HG03571 (cell line): ENCODE measurements at regions not wholly inside any gene's neighbourhood (a gene's known extent, or its start where the extent isn't known, plus 50 kb on each side); places are given as distances from the start of the nearest gene placed in this dataset.
"Not testable (repeated sequence)": the region's sequence is repeated elsewhere in the genome, so short reads cannot be mapped to it uniquely, and the experiment has no call there.

Source experiments
- ATAC-seq: cut with Tn5 transposase; IDR thresholded peaks from one replicate; pipeline ENCODE4 v1.9.1; 2021; ENCODE audit not compliant: unreplicated experiment

DNA sequence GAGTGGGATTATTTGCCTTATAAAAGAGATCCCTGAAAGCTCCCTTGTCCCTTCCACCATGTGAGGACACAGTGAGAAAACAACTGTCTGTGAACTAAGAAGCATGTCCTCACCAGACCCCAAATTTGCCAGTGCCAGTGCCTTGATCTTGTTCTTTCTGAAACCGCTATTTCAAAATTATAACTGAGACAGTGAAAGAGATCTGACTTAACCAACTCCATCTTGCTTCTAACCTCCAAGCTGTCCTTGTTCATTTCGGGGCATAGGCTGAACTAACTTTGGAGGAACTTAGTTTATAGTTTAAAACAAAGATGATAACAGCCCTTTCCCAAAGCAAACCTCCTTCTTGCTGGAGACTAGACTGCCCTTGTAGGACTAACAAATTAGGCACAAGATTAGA lies 563.9 kb downstream of the ADCYAP1 start:
- no peak for ATAC-seq

DNA sequence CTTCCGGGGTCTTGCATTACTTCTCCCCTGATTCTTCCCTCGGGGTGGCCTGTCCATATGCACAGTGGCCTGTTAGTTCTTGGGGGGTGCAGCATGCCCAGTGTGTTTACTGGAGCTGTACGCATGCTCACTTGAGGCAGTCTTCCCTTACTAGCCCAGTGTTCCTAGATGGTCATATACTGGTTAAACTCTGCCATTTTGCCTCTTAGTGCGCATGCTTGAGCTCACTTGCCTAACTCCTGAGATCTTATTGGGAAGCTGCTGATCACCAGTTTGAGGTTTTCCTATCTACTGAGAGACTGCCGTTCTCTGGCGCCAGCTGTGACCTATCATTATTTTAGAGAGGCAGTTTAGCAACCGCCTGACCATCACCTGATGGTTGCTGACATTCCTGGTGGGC lies 571.2 kb downstream of the ADCYAP1 start:
- ATAC-seq = no peak

DNA sequence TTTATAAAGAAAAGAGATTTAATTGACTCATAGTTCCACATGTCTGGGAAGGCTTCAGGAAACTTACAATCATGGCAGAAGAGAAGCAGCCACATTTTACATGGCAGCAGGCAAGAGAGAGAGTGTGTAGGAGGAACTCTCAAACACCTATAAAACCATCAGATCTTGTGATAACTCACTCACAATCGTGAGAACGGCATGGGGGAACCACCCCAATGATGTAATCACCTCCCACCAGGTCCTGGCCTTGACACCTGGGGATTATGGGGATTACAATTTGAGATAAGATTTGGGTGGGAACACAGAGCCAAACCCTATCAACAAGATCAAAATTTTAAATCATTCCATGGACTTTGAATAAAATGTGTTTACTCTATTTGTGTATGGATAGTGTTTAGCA lies 575.6 kb downstream of the ADCYAP1 start:
- no peak for ATAC-seq

DNA sequence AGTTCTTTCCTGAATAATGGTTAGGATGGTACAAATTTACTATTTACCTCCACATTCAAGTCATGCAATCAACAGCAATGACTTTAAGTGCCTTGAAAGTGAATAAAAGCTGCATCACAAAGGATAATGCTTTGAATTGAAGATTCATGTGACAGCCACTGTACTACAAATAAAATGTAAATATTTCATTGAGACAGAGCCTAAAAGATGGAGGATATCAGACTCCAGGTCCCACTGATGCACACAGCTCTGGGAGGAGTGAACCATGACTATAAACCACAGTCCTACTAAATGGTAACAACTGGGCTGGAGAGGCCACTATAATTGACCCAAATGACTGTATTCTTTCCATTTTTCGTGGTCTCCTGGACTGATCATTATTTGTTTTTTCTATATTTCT lies 576.9 kb downstream of the ADCYAP1 start:
- ATAC-seq = no peak

DNA sequence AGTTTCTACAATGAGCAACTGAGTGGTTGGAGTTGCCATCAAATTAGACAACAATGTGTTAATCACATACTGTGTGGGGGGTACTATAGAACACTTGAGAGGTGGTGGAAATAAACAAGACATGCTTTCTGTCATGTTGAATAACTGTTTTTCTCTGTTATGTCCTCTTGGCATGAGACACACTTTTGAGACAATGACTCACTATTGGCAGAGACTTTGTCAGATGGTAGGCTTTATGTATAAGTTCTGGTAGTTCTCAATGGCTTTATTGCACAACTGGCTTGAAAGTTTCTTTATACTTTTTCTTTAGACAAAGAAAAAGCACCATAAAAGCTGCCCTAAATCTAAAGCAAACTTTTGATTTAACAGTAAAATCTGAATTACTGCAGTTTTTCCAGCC lies 578.7 kb downstream of the ADCYAP1 start:
- no peak for ATAC-seq

DNA sequence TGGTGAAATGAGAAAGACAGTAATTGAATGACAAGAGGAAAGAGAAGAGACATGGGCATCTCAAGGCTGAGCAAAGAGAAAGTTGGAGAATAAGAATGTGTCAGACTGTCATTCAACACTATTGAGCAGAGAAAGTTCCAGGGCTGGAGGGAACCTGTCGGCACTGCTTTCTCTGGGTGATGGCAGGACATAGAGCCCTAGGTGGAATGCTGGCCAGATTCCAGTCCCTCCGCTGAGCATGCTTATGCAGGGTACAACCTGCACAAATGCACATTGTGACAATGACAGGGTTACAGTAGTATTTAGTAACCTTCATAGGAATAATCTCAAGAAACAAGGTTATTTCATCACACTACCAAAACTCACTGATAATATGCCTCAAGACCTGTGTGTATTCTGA lies 582.8 kb downstream of the ADCYAP1 start:
- no peak for ATAC-seq

DNA sequence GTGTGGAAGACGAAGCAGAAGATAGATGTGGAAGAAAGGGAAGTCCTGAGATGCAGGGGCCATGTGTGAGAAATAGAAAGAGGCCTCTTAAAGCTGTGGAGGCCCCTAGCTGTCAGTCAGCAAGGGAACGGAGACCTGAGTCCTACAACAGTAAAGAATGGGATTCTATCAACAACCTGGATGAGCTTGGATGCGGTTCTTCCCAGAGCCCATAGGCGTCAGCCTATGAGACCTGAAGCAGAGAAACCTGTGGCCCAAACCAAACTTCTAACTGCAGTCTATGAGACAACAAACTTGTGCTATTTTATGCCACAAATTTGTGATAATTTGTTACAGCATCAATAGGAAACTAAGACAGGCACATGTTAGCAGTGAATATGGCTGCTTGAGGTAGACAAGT lies 583.7 kb downstream of the ADCYAP1 start:
- ATAC-seq = no peak

DNA sequence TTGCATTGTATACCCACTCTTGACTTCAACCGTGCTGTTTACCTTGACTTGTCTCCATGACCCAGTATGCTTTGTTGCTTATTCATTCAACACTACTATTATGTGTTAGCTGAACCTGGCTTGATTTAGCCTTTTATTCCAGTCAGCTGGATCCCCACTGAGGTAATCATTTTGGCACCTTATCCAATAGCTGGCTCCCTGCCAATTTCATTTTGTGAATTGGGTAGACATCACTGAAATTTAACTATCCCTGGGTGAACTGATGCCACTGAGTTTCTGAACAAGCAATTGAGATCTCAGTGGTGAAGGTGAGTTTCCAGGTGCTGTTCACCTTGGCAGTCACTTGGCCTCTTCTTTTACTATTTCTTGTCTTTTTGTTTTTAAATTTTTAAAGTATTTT lies 584.3 kb downstream of the ADCYAP1 start:
- no peak for ATAC-seq

DNA sequence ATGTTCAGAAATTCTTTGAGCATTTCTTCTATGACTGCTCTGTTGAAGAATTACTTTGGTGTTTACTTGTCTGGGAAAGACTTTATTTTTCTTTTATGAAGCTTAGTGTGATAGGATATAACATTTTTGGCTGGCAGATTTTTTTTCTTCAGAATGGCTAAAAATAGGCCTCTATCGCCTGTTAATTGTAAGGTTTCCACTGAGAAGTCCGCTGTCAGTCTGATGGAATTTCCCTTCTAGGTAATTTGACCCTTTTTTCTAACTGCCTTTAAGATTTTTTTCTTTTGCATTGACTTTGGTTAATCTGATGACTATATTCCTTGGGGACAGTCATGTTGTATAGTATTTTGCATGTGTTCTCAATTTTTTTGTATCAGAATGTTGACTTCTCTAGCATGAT lies 590.7 kb downstream of the ADCYAP1 start:
- ATAC-seq = no peak

DNA sequence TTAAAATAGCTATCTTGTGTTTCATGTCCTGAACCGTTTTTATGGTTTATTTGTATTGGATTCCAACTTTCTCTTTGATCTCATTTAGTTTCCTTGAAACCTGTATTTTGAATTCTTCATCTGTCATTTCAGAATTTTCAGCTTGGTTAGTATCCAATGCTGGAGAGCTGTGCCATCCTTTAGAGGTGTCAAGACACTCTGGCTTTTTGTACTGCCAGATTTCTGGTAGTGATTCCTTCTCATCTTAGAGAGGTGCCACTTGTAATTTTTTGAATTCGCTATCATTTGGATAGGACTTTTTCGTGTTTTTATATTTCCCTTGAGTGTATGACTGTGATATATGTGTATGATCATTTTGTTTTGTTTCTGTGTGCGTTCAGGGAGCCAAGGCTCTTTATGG lies 591.4 kb downstream of the ADCYAP1 start:
- ATAC-seq = no peak

DNA sequence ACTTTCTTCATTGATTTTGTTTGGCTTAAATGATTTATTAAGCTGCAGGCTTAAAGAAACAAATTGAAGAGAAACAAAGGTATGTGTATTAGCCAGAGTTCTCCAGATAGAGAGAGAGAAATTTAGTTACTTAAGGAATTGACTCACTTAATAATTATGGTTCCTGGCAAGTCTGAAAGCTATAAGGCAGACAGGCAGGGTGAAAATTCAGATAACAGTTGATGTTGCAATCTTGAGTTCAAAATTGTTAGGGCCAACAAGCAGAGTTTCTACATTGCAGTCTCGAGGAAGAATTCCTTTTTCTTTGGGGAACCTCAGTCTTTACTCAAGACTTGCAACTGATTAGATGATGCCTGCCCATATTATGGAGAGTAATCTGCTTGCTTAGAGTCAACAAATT lies 593.5 kb downstream of the ADCYAP1 start:
- no peak for ATAC-seq

DNA sequence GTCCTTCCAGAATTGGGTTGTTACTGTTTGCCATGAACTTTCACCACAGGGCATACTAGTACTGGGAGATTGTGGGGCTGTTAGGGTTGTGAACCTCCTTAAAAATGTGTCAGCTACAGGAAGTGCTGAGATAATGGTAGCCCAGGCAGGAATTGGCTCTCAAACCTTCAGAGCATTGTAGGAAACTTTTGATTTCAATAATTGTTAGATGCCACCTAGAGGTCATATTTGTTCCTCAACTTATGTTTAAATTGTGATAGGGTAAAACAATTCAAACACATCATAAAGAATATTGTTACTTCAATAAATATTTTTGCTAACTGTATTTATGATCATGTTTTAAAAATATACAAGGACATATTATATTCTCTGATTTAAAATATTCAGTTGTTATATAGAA lies 594.6 kb downstream of the ADCYAP1 start:
- no peak for ATAC-seq

DNA sequence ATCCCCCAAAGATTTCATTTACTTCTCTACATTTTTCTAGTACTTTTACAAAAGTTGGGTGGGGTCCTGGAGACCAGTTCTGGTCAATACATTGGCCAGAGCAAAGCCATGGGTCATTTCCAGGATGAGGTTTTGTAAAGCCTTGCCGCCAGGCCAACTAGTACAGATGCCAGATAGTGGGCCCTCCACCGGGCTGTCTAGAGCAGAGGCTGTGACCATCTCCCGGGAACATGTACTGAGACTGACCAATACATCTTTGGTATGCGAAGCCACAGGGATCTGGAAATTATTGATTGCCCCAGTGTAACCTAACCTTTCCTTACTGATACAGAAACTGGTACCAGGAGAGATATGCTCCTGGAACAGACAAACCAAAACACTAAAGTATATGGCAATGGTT lies 599.2 kb downstream of the ADCYAP1 start:
- no peak for ATAC-seq

DNA sequence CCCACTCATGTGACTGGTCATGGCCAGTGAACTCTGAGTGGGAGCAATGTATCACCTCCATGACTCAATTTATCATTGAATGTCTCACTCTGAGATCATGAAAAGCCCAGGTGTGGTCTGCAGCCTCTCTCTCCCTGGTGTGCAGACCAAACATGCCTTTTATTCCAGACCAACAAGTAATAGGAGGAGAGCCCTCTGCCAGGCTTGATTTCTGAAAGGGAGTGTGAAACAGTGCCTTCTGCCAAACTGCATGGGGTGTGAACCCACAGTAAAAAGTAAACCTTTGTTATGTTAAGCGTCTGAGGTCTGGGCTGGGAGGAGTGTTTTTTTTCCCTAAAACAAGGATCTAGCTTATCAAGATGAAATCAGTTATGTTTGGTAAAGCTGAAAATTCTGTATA lies 601.2 kb downstream of the ADCYAP1 start:
- no peak for ATAC-seq

DNA sequence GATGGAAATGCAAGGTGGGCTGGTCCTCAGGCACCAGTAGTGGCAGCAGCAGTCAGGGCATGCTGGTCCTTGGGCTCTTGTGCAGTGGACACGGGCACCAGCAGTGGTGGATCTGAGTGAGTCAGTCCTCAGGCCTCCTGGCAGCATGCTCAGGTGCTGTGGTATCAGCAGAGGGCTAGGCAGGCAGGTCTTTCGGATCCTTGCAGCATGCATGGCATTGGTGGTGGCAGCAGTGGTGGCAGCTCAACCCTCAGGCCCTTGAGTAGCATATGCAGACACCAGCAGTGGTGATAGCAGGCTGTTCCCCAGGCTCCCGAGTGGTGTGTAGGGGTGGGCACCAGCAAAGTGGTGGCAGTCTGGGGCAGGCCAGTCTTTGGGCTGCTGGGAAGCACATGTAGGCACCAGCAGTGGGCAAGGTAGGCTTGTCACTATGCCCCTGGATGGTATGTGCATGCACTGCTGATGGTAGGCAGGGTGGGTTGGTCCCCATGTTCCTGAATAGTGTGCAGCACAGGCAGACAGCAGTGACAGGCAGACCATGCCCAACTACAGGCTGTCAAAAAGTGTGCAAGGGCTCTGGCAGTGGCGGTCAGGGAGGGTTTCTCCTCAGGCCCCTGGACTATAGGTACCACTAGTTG lies 606.0 kb downstream of the ADCYAP1 start:
- ATAC-seq = no peak

DNA sequence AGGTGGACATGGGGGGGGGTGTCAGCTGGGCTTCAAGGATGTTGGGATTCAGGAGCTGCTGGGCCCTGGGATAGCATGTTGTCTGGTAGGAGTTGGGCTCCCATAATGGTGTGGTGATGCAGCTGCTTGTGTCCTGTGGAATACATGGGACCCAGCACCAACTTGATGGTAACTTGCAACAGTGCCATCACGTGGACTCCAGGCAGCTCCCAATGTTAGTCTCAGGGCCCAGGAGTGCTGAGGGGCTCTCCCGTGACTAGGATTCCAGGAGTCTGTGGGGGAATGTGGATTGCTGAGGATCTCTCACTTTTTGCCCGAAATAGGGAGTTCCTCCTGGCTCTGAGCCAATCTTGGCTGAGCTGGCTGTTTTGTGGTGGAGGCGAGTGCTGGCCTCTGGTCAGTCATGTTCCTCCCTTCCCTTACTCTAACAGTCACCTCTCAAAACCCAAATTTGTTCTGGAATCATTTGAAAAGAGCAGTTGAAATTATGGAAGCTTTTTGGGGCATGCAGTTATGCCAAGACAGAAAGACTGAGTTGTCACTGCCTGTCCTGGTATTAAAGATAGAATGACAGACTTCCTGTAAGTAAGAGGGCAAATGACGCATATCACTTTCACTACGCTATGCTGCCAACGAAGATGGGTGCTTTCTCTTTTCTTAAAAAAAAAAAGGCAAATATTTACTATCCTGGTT lies 607.1 kb downstream of the ADCYAP1 start:
- ATAC-seq = no peak

DNA sequence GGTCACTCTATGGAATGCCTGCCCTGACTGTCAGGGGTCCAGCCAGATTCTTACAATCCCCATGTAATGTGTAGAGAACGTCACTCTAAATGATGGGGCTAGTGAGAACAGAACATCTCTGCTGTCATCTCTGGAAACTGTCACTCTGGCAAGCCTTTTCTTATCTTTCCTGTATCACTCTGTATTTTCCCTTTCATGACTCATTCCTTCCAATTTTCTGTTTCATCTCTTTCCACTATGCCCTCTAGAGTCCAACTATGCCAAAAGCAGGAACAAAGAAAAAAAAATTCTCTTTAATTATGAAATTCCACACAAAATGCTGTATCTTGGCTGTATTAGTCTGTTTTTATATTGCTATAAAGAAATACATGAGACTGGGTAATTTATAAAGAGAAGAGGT lies 608.8 kb downstream of the ADCYAP1 start:
- no peak for ATAC-seq

DNA sequence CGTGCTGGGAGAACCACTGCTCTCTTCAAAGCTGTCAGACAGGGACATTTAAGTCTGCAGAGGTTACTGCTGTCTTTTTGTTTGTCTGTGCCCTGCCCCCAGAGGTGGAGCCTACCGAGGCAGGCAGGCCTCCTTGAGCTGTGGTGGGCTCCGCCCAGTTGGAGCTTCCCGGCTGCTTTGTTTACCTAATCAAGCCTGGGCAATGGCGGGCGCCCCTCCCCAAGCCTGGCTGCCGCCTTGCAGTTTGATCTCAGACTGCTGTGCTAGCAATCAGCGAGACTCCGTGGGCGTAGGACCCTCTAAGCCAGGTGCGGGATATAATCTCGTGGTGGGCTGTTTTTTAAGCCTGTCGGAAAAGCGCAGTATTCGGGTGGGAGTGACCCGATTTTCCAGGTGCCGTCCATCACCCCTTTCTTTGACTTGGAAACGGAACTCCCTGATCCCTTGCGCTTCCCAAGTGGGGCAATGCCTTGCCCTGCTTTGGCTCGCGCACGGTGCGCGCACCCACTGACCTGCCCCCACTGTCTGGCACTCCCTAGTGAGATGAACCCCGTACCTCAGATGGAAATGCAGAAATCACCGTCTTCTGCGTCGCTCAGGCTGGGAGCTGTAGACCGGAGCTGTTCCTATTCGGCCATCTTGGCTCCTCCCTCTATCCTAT lies 617.0 kb downstream of the ADCYAP1 start:
- ATAC-seq = not testable (repeated sequence)

DNA sequence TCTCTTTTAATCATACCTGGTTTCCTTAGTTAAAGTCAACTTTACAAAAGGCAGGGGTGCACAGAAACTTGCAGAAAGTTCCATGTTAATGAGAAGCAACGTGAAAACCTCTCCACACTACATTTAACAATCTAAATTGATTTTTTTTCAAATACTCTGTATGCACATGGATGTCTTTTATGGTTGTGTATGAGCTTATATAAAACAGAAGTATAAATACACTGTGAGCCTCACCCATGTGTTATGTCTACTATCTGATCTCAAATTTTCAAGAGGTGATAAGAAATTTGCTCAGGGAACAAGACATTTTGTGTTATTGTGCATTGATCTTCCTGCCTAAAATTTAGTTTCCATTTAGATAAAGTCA lies 617.6 kb downstream of the ADCYAP1 start:
- ATAC-seq = no peak

DNA sequence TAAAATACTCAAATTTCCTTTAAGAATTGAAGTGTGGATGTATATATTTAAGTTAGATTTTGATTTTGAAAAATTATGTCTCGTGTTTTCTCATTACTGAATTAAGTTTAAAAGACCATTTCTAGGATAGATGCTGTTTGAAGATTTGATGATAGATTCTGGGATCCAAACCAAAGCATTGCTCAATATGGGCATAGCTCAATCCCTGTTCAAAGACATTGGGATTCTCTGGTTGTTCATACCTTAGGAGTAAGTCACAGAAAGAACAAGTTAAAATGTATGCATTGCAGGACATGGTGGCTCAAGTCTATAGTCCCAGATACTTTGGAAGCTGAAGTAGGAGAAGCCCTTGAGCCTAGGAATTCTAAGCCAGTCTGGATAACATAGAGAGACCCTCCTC lies 622.3 kb downstream of the ADCYAP1 start:
- no peak for ATAC-seq

DNA sequence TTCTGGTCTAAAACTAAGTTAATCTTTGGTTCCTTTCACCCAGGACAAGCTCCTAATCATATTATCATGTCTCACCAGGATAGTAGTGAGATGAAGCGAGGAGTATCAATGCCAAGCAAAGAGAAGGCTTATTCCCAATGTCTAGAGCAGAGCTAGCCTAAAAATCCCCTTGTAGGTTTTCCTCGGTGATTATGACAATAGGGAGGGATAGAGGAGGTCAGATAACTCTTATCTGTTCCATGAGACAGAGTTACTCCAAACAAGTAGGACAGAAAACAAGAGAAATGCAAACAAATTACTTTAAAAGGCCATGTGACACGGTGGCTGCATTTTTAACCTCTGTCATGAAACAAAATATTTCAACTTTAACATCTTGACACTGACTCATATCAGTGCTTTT lies 623.1 kb downstream of the ADCYAP1 start:
- ATAC-seq = no peak

DNA sequence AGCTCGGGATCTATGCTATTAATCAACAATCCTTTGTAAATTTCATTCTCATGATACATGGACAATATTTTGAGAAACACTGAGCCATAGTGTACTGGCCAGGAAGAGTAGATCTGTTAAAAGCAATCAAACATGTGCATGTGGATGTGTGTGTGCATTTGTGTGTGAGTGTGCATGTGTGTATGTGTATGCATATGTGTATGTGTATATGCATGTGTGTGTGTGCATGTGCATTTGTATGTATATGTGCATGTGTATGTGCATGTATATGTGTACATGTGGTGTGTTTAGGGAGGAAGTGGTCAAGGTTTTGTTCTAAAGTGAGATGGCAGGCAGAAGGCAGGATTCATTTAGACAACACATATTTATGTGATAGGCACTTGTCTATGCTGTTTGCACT lies 623.8 kb downstream of the ADCYAP1 start:
- ATAC-seq = no peak
